ENCODE measurements at regions not wholly inside any gene's neighbourhood (a gene's known extent, or its start where the extent isn't known, plus 50 kb on each side); places are given as distances from the start of the nearest gene placed in this dataset.

- Mint-ChIP-seq H3K4me1 (no peaks in the 10 kb centered on the region; the same call in 1 of the 3 replicates), H3K4me3 (no peak overlapping the region), H3K27me3 (ENCODE audit: insufficient read depth, low read depth, poor library complexity) (peaks cover 12% of the 10 kb centered on the region), H3K9me3 (no peaks in the 10 kb centered on the region; the same call in 2 of the 3 replicates), H3K27ac (no peak overlapping the region), H3K36me3 (ENCODE audit: low read depth) (no peaks in the 10 kb centered on the region; the same call in 2 of the 3 replicates)
- DNase-seq (ENCODE audit: low spot score): no peak
- Histone ChIP-seq H3K4me3 (no peak overlapping the region), H3K36me3 (ENCODE audit: insufficient read depth) (no peaks in the 10 kb centered on the region; the same call in 1 of the 2 replicates), H2AFZ (no peak overlapping the region), H4K20me1 (replicated peaks; ENCODE audit: insufficient read depth) (no peaks in the 10 kb centered on the region), H3K4me1 (ENCODE audit: insufficient read depth) (no peaks in the 10 kb centered on the region), H3K4me2 (no peak overlapping the region), H3K27me3 (ENCODE audit: insufficient read depth) (no peaks in the 10 kb centered on the region), H3K9me2 (ENCODE audit: insufficient read depth) (no peaks in the 10 kb centered on the region), H3K27ac (ENCODE audit: low read depth) (no peak overlapping the region), H3K79me2 (replicated peaks; ENCODE audit: insufficient read depth) (no peaks in the 10 kb centered on the region), H3F3A (replicated peaks; ENCODE audit: low read depth) (no peaks in the 10 kb centered on the region)
- no peak for ATAC-seq
- TF ChIP-seq ZNF114 (CRISPR knock-in tag; IDR thresholded peaks at IDR 0.05) (no peak), POLR2AphosphoS5 (IDR thresholded peaks at IDR 0.05; ENCODE audit: low read depth) (no peak), REST (IDR thresholded peaks at IDR 0.05; ENCODE audit: unreplicated experiment) (no peak), STAT1 (IDR thresholded peaks at IDR 0.05; ENCODE audit: unreplicated experiment) (no peak), EZH2phosphoT487 (IDR thresholded peaks at IDR 0.05; ENCODE audit: unreplicated experiment) (no peak), JUNB (IDR thresholded peaks at IDR 0.05; ENCODE audit: unreplicated experiment) (no peak), CREB1 (CRISPR knock-in tag; IDR thresholded peaks at IDR 0.05; ENCODE audit: low read depth) (no peak), ETS1 (IDR thresholded peaks at IDR 0.05) (no peak), EZH2 (IDR thresholded peaks at IDR 0.05; ENCODE audit: low read depth, unreplicated experiment) (no peak), CTCF (conservative IDR thresholded peaks at IDR 0.05; ENCODE audit: low read depth in 2 of 2) (no peak), ZNF462 (CRISPR knock-in tag; IDR thresholded peaks at IDR 0.05) (no peak)
Observed at GRCh38 chr22:49620003-49620556, 207.6 kb downstream of the BRD1 start.

All from GM23338 (cell line).